GM19324 (cell line): ENCODE measurements at regions not wholly inside any gene's neighbourhood (a gene's known extent, or its start where the extent isn't known, plus 50 kb on each side); places are given as distances from the start of the nearest gene placed in this dataset.
A peak's percentile ranks its signal among the peaks of the same experiment; 100 is the strongest.

Experiments used
- ATAC-seq: cut with Tn5 transposase; IDR thresholded peaks from one replicate; pipeline ENCODE4 v1.9.1; 2021; ENCODE audit warnings: mild to moderate bottlenecking, moderate library complexity; ENCODE audit not compliant: unreplicated experiment, low FRiP score

- no peak for ATAC-seq
Measured at GRCh38 chr12:89858718-89859117, 150.1 kb upstream of the ATP2B1 start.

GRCh38 chr12:89857652-89858274 is 149.1 kb upstream of the ATP2B1 start:
- ATAC-seq: no peak

GRCh38 chr12:89856431-89856830 is 147.8 kb upstream of the ATP2B1 start:
- peak; percentile 74 for ATAC-seq

- ATAC-seq: no peak
Measured at GRCh38 chr12:89848732-89849131, 140.1 kb upstream of the ATP2B1 start.

GRCh38 chr12:89846473-89847055 is 137.9 kb upstream of the ATP2B1 start:
- no peak for ATAC-seq

- no peak for ATAC-seq
Measured at GRCh38 chr12:89845767-89846166, 137.1 kb upstream of the ATP2B1 start.

- no peak for ATAC-seq
Measured at GRCh38 chr12:89845366-89845765, 136.7 kb upstream of the ATP2B1 start.

GRCh38 chr12:89844539-89844938 is 135.9 kb upstream of the ATP2B1 start:
- ATAC-seq: no peak

GRCh38 chr12:89840162-89840922 is 131.7 kb upstream of the ATP2B1 start:
- ATAC-seq: no peak

GRCh38 chr12:89839444-89839843 is 130.8 kb upstream of the ATP2B1 start:
- ATAC-seq: no peak

- ATAC-seq: no peak
Measured at GRCh38 chr12:89838833-89839232, 130.2 kb upstream of the ATP2B1 start.

GRCh38 chr12:89836026-89836425 is 127.4 kb upstream of the ATP2B1 start:
- ATAC-seq: no peak

GRCh38 chr12:89834676-89835075 is 126.0 kb upstream of the ATP2B1 start:
- ATAC-seq: no peak

- no peak for ATAC-seq
Measured at GRCh38 chr12:89833337-89834252, 125.0 kb upstream of the ATP2B1 start.

GRCh38 chr12:89832336-89832735 is 123.7 kb upstream of the ATP2B1 start:
- ATAC-seq: no peak

- ATAC-seq: no peak
Measured at GRCh38 chr12:89831310-89832095, 122.9 kb upstream of the ATP2B1 start.

- no peak for ATAC-seq
Measured at GRCh38 chr12:89829434-89829975, 120.9 kb upstream of the ATP2B1 start.

- ATAC-seq: no peak
Measured at GRCh38 chr12:89828575-89828974, 119.9 kb upstream of the ATP2B1 start.

- ATAC-seq: no peak
Measured at GRCh38 chr12:89827592-89827991, 119.0 kb upstream of the ATP2B1 start.

- ATAC-seq: no peak
Measured at GRCh38 chr12:89826468-89826867, 117.8 kb upstream of the ATP2B1 start.
